SK-N-SH (cell line): ENCODE measurements at regions not wholly inside any gene's neighbourhood (a gene's known extent, or its start where the extent isn't known, plus 50 kb on each side); places are given as distances from the start of the nearest gene placed in this dataset.

ENCODE experiments used
- CTCF ChIA-PET: fragments of 300-600, 350-600 bp; formaldehyde crosslinking; extraction: SDS; loops from one replicate; lab custom pipeline; 2021; lab: Yijun Ruan, JAX
- POLR2A ChIA-PET: fragments of 350-600 bp; sonication (Branson Sonifier 250); formaldehyde crosslinking; extraction: SDS; loops from one replicate; lab custom pipeline; 2020; ENCODE audit warnings: antibody characterized with exemption, inconsistent platforms; lab: Yijun Ruan, JAX
- DNase-seq: peaks from one replicate; pipeline ENCODE4 v3.0.0; 2012
- H2AFZ ChIP-seq: fragments of 200-600 bp; sonication (generic); 2 replicates; pipeline ENCODE4 v1.8.1; 2016; ENCODE audit warnings: antibody characterized with exemption, mild to moderate bottlenecking, low read depth
- H3F3A ChIP-seq: fragments of 200-600 bp; sonication (generic); replicated peaks from 2 replicates; pipeline ENCODE3; 2016; ENCODE audit warnings: antibody characterized with exemption, mild to moderate bottlenecking; ENCODE audit not compliant: insufficient read depth
- H3K27ac ChIP-seq, 2 experiments: fragments of 200-500 bp in 1 of 2; fragments of 200-600 bp in 1 of 2; sonication (Bioruptor generic) in 1 of 2; sonication (generic), shearing (Covaris generic) in 1 of 2; 2 replicates each; pipeline versions ENCODE4 v1.5.1 to v1.6.1; 2014 to 2016; ENCODE audit warnings: low read depth in 2 of 2, inconsistent platforms in 1 of 2, low read length in 1 of 2, mild to moderate bottlenecking in 1 of 2, mixed read lengths in 1 of 2
- H3K27me3 ChIP-seq: fragments of 200-600 bp; sonication (generic), shearing (Covaris generic); 2 replicates; pipeline ENCODE4 v1.6.1; 2016; ENCODE audit warnings: mixed run types; ENCODE audit not compliant: insufficient read depth
- H3K36me3 ChIP-seq, 2 experiments: fragments of 200-500 bp in 1 of 2; fragments of 200-600 bp in 1 of 2; sonication (Bioruptor generic) in 1 of 2; sonication (generic) in 1 of 2; replicated peaks in 1 of 2; 2 replicates each; pipeline versions ENCODE3 to v1.5.1; 2014 to 2016; ENCODE audit warnings: low read length in 1 of 2, mild to moderate bottlenecking in 1 of 2; ENCODE audit not compliant: insufficient read depth in 2 of 2, control insufficient read depth in 1 of 2
- H3K4me1 ChIP-seq, 2 experiments: fragments of 200-500 bp in 1 of 2; fragments of 200-600 bp in 1 of 2; sonication (Bioruptor generic) in 1 of 2; sonication (generic), shearing (Covaris generic) in 1 of 2; 2 replicates each; pipeline versions ENCODE4 v1.5.1 to v1.6.1; 2014 to 2016; ENCODE audit warnings: low read depth in 1 of 2, low read length in 1 of 2, mixed run types in 1 of 2; ENCODE audit not compliant: insufficient read depth in 2 of 2, control insufficient read depth in 1 of 2
- H3K4me2 ChIP-seq: fragments of 200-600 bp; sonication (generic), shearing (Covaris generic); 2 replicates; pipeline ENCODE4 v1.6.1; 2017; ENCODE audit warnings: mixed run types
- H3K4me3 ChIP-seq, 2 experiments: fragments of 200-500 bp in 1 of 2; fragments of 200-600 bp in 1 of 2; sonication (Bioruptor generic) in 1 of 2; sonication (generic), shearing (Covaris generic) in 1 of 2; 2 replicates each; pipeline versions ENCODE4 v1.5.1 to v1.8.1; 2014 to 2016; ENCODE audit warnings: low read depth in 2 of 2, inconsistent platforms in 1 of 2, low read length in 1 of 2, mild to moderate bottlenecking in 1 of 2, mixed read lengths in 1 of 2, moderate library complexity in 1 of 2
- H3K79me2 ChIP-seq: fragments of 200-600 bp; sonication (generic); 2 replicates; pipeline ENCODE4 v1.8.1; 2017; ENCODE audit warnings: mild to moderate bottlenecking; ENCODE audit not compliant: insufficient read depth
- H3K9ac ChIP-seq: fragments of 200-600 bp; sonication (generic); 2 replicates; pipeline ENCODE4 v1.6.1; 2017; ENCODE audit warnings: mixed run types
- H3K9me2 ChIP-seq: fragments of 200-600 bp; sonication (generic); 2 replicates; pipeline ENCODE4 v1.6.1; 2017; ENCODE audit warnings: mixed run types
- H3K9me3 ChIP-seq: fragments of 200-600 bp; sonication (generic); 2 replicates; pipeline ENCODE4 v1.6.1; 2017; ENCODE audit warnings: mixed run types, mild to moderate bottlenecking, moderate library complexity
- H4K20me1 ChIP-seq: fragments of 200-600 bp; sonication (generic); 2 replicates; pipeline ENCODE4 v1.6.1; 2017; ENCODE audit warnings: mild to moderate bottlenecking, mixed run types; ENCODE audit not compliant: insufficient read depth
- CHD2 ChIP-seq: fragments of 150-350 bp; IDR thresholded peaks from 2 replicates; pipeline ENCODE4 v1.6.1; 2018; ENCODE audit warnings: low read length; ENCODE audit not compliant: partially characterized antibody
- ELF1 ChIP-seq: IDR thresholded peaks from 2 replicates; pipeline ENCODE4 v1.4.0; 2012
- FOXM1 ChIP-seq: IDR thresholded peaks from 2 replicates; pipeline ENCODE4 v1.4.0; 2012; ENCODE audit warnings: low read depth, mild to moderate bottlenecking
- MEF2A ChIP-seq: IDR thresholded peaks from 2 replicates; pipeline ENCODE4 v1.4.0; 2012; ENCODE audit warnings: low read depth, borderline replicate concordance
- NFIC ChIP-seq: IDR thresholded peaks from 2 replicates; pipeline ENCODE4 v1.4.0; 2012; ENCODE audit warnings: borderline replicate concordance
- RAD21 ChIP-seq: IDR thresholded peaks from 2 replicates; pipeline ENCODE4 v1.6.1; 2012; ENCODE audit warnings: mild to moderate bottlenecking, low read length
- RXRA ChIP-seq: IDR thresholded peaks from 2 replicates; pipeline ENCODE4 v1.4.0; 2012; ENCODE audit warnings: low read depth, mild to moderate bottlenecking, borderline replicate concordance
- SIN3A ChIP-seq: IDR thresholded peaks from 2 replicates; pipeline ENCODE4 v1.6.1; 2012; ENCODE audit warnings: low read depth, mild to moderate bottlenecking, low read length, moderate library complexity, borderline replicate concordance
- SMC3 ChIP-seq: IDR thresholded peaks from 2 replicates; pipeline ENCODE4 v1.6.1; 2012; ENCODE audit warnings: low read depth, low read length, improper control_type of control experiment
- TAF1 ChIP-seq: IDR thresholded peaks from 2 replicates; pipeline ENCODE4 v1.6.1; 2012; ENCODE audit warnings: low read depth, mild to moderate bottlenecking, low read length, moderate library complexity, borderline replicate concordance
- TCF12 ChIP-seq: IDR thresholded peaks from 2 replicates; pipeline ENCODE4 v1.4.0; 2012
- YY1 ChIP-seq: IDR thresholded peaks from 2 replicates; pipeline ENCODE4 v1.4.0; 2012; ENCODE audit warnings: low read depth, mild to moderate bottlenecking
- WGBS: methylation state at CpG from one replicate; pipeline ENCODE4 v1.1.6; 2017; ENCODE audit warnings: low lambda C conversion rate; 5-methylcytosine and 5-hydroxymethylcytosine counted together
- TF ChIP-seq, protein P1 (sequence below): fragments of 150-350 bp; IDR thresholded peaks from 2 replicates; pipeline ENCODE4 v1.6.1; 2017; ENCODE audit warnings: antibody characterized with exemption, low read length, low read depth, borderline replicate concordance
- TF ChIP-seq, protein P2 (sequence below): IDR thresholded peaks from 2 replicates; pipeline ENCODE4; 2012
- TF ChIP-seq, protein P3 (sequence below): fragments of 150-350 bp; IDR thresholded peaks from 2 replicates; pipeline ENCODE4 v1.6.1; 2016; ENCODE audit warnings: mild to moderate bottlenecking, low read depth, low read length
- TF ChIP-seq, protein P4 (sequence below): fragments of 200-600 bp; sonication (generic); IDR thresholded peaks from 2 replicates; pipeline ENCODE4 v1.6.1; 2017; ENCODE audit warnings: antibody characterized with exemption, mild to moderate bottlenecking, moderate library complexity

DNA sequence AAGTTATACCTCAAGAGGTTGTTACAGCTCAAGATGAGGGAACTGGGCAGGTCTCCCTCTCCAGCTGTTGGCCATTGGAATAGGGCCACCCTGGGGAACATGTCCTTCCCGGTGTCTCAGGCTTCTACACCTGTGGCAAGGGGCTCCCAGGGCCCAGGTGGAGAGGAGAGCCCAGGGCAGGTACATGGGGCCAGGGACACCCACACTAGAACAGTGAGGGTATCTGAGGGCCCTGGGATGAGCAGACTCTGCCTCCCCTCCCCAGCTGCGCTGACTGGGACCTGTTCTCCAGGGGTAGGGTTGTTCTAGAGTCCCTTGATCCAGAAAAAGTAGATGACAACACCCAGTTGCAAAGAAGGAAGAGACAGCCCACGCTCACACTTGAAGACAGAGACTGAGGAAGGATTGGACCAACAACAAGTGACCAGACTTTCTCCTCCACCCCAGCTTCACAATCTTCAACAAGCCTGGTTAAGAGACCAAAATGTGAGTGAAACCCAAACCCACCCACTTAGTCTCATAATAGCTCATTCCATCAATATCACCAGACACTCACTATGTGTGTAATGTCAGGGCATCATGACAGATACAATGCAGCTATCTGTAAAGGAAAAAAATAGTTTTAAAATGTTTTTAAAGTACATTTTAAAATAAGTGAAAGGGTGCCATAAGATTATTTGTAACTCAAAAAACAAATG lies 439.3 kb downstream of the NPHP4 start:
- no peaks in the 10 kb centered on the region for H3K79me2 ChIP-seq
- H3K4me3 ChIP-seq = no peak overlapping the region
- no peak overlapping the region for H3K9ac ChIP-seq
- no peaks in the 10 kb centered on the region for H3K36me3 ChIP-seq
- H3K9me2 ChIP-seq = no peaks in the 10 kb centered on the region
- peaks cover 0 to 4% of the 10 kb centered on the region in 2 experiments; a peak in 1 of 4 replicates for H3K4me1 ChIP-seq
- TF ChIP-seq TAF1 (no peak), MEF2A (no peak), FOXM1 (no peak), ELF1 (no peak), SIN3A (no peak), RAD21 (no peak), NFIC (no peak), SMC3 (no peak), RXRA (no peak), CHD2 (no peak), TCF12 (no peak), YY1 (no peak)
- TF ChIP-seq, protein P1, sequence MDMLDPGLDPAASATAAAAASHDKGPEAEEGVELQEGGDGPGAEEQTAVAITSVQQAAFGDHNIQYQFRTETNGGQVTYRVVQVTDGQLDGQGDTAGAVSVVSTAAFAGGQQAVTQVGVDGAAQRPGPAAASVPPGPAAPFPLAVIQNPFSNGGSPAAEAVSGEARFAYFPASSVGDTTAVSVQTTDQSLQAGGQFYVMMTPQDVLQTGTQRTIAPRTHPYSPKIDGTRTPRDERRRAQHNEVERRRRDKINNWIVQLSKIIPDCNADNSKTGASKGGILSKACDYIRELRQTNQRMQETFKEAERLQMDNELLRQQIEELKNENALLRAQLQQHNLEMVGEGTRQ = no peak
- TF ChIP-seq, protein P2, sequence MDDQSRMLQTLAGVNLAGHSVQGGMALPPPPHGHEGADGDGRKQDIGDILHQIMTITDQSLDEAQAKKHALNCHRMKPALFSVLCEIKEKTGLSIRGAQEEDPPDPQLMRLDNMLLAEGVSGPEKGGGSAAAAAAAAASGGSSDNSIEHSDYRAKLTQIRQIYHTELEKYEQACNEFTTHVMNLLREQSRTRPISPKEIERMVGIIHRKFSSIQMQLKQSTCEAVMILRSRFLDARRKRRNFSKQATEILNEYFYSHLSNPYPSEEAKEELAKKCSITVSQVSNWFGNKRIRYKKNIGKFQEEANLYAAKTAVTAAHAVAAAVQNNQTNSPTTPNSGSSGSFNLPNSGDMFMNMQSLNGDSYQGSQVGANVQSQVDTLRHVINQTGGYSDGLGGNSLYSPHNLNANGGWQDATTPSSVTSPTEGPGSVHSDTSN = no peak
- TF ChIP-seq, protein P3, sequence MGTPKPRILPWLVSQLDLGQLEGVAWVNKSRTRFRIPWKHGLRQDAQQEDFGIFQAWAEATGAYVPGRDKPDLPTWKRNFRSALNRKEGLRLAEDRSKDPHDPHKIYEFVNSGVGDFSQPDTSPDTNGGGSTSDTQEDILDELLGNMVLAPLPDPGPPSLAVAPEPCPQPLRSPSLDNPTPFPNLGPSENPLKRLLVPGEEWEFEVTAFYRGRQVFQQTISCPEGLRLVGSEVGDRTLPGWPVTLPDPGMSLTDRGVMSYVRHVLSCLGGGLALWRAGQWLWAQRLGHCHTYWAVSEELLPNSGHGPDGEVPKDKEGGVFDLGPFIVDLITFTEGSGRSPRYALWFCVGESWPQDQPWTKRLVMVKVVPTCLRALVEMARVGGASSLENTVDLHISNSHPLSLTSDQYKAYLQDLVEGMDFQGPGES = no peak
- TF ChIP-seq, protein P4, sequence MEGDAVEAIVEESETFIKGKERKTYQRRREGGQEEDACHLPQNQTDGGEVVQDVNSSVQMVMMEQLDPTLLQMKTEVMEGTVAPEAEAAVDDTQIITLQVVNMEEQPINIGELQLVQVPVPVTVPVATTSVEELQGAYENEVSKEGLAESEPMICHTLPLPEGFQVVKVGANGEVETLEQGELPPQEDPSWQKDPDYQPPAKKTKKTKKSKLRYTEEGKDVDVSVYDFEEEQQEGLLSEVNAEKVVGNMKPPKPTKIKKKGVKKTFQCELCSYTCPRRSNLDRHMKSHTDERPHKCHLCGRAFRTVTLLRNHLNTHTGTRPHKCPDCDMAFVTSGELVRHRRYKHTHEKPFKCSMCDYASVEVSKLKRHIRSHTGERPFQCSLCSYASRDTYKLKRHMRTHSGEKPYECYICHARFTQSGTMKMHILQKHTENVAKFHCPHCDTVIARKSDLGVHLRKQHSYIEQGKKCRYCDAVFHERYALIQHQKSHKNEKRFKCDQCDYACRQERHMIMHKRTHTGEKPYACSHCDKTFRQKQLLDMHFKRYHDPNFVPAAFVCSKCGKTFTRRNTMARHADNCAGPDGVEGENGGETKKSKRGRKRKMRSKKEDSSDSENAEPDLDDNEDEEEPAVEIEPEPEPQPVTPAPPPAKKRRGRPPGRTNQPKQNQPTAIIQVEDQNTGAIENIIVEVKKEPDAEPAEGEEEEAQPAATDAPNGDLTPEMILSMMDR = no peak
- DNase-seq = no peak
- no peaks in the 10 kb centered on the region for H3K9me3 ChIP-seq
- POLR2A ChIA-PET = no interaction called here
- H3K4me2 ChIP-seq = no peak overlapping the region
- H3K27me3 ChIP-seq = no peaks in the 10 kb centered on the region
- CTCF ChIA-PET = interaction anchor here (1.0 to 1.8 kb wide), 2 partner anchors 13 to 43 kb away, joined by 3 to 4 read pairs; no protein-coding TSS in a partner anchor
- whole genome bisulfite sequencing = 0% methylated on average over 2 of the region's 3 CpGs
- H3F3A ChIP-seq = no peaks in the 10 kb centered on the region
- no peak overlapping the region for H3K27ac ChIP-seq
- H4K20me1 ChIP-seq = no peaks in the 10 kb centered on the region
- H2AFZ ChIP-seq = no peak overlapping the region
